ENCODE measurements at regions not wholly inside any gene's neighbourhood (a gene's known extent, or its start where the extent isn't known, plus 50 kb on each side); places are given as distances from the start of the nearest gene placed in this dataset.

DNA sequence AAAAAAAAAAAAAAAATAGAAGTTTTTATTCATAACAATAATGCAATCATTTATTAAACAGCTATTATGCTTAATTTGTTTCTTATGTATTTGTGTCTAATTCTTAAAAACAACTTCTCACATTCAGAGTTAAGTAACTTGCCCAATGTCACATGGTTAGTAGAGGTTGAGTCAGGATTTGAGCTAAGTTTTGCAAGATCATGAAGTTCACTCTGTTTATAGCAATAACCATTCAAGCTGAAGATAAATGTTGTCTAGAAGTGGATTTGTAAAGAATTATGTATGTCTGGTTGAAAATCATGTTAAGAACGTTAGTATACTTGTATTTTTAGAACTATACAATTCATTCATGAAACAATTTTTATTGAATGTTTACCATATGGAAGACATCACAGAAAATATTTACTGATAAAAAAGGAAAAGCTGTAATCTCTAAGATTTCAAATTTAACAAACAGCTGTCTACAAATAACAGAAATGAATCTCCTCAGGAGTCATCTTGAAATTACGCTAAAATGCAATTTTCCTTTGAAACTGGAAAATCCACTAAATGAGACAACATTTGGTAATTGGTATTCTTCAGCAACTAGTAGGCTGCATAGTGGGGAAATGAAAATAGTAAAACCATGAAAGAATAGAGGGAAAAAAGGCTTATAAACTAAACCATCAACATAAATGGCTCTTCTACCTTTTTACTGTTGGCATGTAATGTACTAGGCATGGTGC lies 70.5 kb upstream of the AHR start:
- Histone ChIP-seq H3K9me3 (replicated peaks; ENCODE audit: control insufficient read depth, low read depth, low read length) (no peaks in the 10 kb centered on the region), H3K4me1 (ENCODE audit: control insufficient read depth, insufficient read depth, low read length) (no peaks in the 10 kb centered on the region), H3K4me3 (ENCODE audit: low read length) (no peak overlapping the region), H3K27me3 (ENCODE audit: control insufficient read depth, insufficient read depth, low read length) (no peaks in the 10 kb centered on the region), H3K27ac (ENCODE audit: low read length) (no peak overlapping the region), H3K36me3 (ENCODE audit: control insufficient read depth, insufficient read depth, low read length) (no peaks in the 10 kb centered on the region)
- DNase-seq, result no peak
- WGBS (ENCODE audit: insufficient coverage), result no CpG with 5 or more reads among the region's 2 CpGs

- no CpG with 5 or more reads among the region's 2 CpGs for WGBS (ENCODE audit: insufficient coverage)
- H3K4me1 ChIP-seq (ENCODE audit: control insufficient read depth, insufficient read depth, low read length), result no peaks in the 10 kb centered on the region
- no peaks in the 10 kb centered on the region for H3K36me3 ChIP-seq (ENCODE audit: control insufficient read depth, insufficient read depth, low read length)
- H3K4me3 ChIP-seq (ENCODE audit: low read length), result no peak overlapping the region
- no peak overlapping the region for H3K27ac ChIP-seq (ENCODE audit: low read length)
- no peaks in the 10 kb centered on the region for H3K27me3 ChIP-seq (ENCODE audit: control insufficient read depth, insufficient read depth, low read length)
- no peaks in the 10 kb centered on the region for H3K9me3 ChIP-seq (replicated peaks; ENCODE audit: control insufficient read depth, low read depth, low read length)
- DNase-seq, result no peak
Observed at GRCh38 chr7:17229228-17229627, 69.2 kb upstream of the AHR start.

DNA sequence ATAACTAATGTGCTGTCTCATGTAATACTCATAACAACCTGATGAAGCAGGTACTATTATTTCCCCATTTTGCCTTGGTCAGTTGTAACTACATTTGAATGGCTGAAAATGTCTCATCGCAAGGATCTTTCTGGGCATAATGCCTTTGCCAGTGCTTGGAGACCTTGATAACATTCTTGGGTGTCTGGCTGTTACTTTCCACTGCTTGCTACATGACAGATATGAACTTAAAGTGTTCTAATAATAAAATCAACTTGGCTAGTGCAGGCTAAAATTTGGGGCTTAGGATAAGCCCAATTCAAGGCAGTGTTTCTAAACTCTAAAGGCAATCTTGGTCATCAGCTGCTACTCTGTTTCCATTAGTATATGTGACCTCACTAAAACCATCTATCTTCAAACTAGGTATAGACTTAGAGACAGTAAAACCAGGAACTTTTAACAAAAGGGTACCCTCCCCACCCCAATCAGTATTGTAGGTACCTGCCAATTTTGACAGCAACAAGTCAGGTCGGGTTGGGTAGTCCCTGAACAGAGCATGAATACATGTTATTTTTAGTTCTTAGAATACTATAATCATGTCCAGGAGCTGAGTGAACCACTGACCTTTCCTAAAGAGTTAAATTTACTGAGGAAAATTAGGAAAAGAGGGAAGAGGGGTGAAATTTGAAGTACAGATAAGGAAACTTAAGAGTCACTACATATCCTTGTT lies 68.2 kb upstream of the AHR start:
- Histone ChIP-seq H3K27me3 (ENCODE audit: control insufficient read depth, insufficient read depth, low read length) (no peaks in the 10 kb centered on the region), H3K4me1 (ENCODE audit: control insufficient read depth, insufficient read depth, low read length) (no peaks in the 10 kb centered on the region), H3K27ac (ENCODE audit: low read length) (no peak overlapping the region), H3K9me3 (replicated peaks; ENCODE audit: control insufficient read depth, low read depth, low read length) (no peaks in the 10 kb centered on the region), H3K4me3 (ENCODE audit: low read length) (no peak overlapping the region), H3K36me3 (ENCODE audit: control insufficient read depth, insufficient read depth, low read length) (no peaks in the 10 kb centered on the region)
- 100% methylated on average over 1 of the region's 2 CpGs for WGBS (ENCODE audit: insufficient coverage)
- DNase-seq, result no peak

- Histone ChIP-seq H3K27ac (ENCODE audit: low read length) (no peak overlapping the region), H3K4me3 (ENCODE audit: low read length) (no peak overlapping the region), H3K27me3 (ENCODE audit: control insufficient read depth, insufficient read depth, low read length) (no peaks in the 10 kb centered on the region), H3K36me3 (ENCODE audit: control insufficient read depth, insufficient read depth, low read length) (no peaks in the 10 kb centered on the region), H3K4me1 (ENCODE audit: control insufficient read depth, insufficient read depth, low read length) (no peaks in the 10 kb centered on the region), H3K9me3 (replicated peaks; ENCODE audit: control insufficient read depth, low read depth, low read length) (no peaks in the 10 kb centered on the region)
- 40% methylated on average over 1 of the region's 2 CpGs for WGBS (ENCODE audit: insufficient coverage)
- DNase-seq, result no peak
Observed at GRCh38 chr7:17233603-17234002, 64.8 kb upstream of the AHR start.

DNA sequence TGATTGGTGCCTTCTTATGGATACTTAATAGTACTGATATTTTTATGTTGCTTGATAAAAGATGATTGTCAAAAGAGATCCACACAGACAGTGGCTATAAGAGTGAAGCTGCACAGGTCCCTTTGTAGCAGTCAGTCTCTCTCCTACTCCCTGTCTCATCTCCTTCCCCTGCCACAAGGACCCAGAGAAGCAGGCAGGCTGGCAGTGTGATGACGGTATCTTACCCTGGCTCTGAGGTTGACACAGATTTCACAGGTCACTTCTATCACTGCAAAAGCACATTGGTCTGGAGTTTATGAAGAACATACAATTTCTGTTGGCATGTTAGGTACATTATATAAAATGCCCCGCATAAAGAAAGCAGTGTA lies 64.4 kb upstream of the AHR start:
- WGBS (ENCODE audit: insufficient coverage), result no CpG with 5 or more reads among the region's 2 CpGs
- Histone ChIP-seq H3K27me3 (ENCODE audit: control insufficient read depth, insufficient read depth, low read length) (no peaks in the 10 kb centered on the region), H3K4me3 (ENCODE audit: low read length) (no peak overlapping the region), H3K9me3 (replicated peaks; ENCODE audit: control insufficient read depth, low read depth, low read length) (no peaks in the 10 kb centered on the region), H3K36me3 (ENCODE audit: control insufficient read depth, insufficient read depth, low read length) (no peaks in the 10 kb centered on the region), H3K27ac (ENCODE audit: low read length) (peak overlapping the region; percentile 33), H3K4me1 (ENCODE audit: control insufficient read depth, insufficient read depth, low read length) (no peaks in the 10 kb centered on the region)
- no peak for DNase-seq

DNA sequence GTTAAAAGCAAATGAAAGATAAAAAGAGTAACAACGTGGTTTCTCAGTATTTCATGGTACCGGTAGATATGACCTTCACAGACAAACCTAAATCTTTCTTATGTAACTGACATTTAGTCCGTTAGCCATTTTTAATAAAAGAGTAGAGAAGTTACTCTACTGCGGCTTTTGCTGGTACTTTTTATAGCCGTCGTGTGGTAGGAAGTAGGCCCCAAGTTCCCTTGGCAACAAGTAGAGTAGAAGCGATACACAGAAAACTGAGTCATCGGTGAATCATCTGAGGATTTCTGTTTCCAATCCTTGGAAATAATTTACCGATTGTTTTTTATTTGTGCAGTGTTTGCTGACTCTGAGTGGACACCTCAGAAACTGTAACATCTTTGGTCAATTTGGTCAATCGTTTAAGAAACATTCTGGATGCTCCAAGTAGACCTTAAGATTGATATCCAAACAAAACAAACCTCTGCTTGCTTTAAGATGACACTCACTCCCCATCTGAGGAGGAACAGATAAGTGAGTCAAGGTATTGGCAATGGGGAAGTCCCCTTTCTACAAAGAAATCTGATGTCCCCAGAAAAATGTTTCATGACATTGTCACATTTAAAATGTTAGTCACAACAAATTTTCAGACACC lies 63.9 kb upstream of the AHR start:
- no peaks in the 10 kb centered on the region for H3K27me3 ChIP-seq (ENCODE audit: control insufficient read depth, insufficient read depth, low read length)
- H3K4me3 ChIP-seq (ENCODE audit: low read length), result no peak overlapping the region
- H3K36me3 ChIP-seq (ENCODE audit: control insufficient read depth, insufficient read depth, low read length), result no peaks in the 10 kb centered on the region
- H3K9me3 ChIP-seq (replicated peaks; ENCODE audit: control insufficient read depth, low read depth, low read length), result no peaks in the 10 kb centered on the region
- peak; percentile 74 for DNase-seq
- peak overlapping the region; percentile 33 for H3K27ac ChIP-seq (ENCODE audit: low read length)
- H3K4me1 ChIP-seq (ENCODE audit: control insufficient read depth, insufficient read depth, low read length), result no peaks in the 10 kb centered on the region
- 55% methylated on average over 5 of the region's 10 CpGs for WGBS (ENCODE audit: insufficient coverage)

DNA sequence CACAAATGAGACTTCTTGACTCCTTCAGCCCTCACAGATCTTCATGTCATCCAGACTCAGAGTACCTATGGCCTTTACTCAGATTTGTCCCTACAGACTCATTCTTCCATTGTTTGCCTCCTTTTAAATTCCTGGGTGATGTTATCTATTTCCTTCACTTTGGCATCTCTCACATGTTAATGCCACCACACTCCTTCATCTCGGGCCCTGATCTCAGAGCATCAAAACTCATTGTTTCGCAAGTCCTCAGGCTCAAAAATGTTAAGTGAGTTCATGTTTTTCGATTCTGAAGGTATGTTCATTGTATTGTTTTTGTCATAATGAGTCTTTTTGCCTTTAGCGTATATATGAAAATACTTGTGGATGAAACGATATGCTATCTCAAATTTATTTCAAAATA lies 62.3 kb upstream of the AHR start:
- H3K27ac ChIP-seq (ENCODE audit: low read length), result no peak overlapping the region
- H3K4me1 ChIP-seq (ENCODE audit: control insufficient read depth, insufficient read depth, low read length), result no peaks in the 10 kb centered on the region
- no peaks in the 10 kb centered on the region for H3K27me3 ChIP-seq (ENCODE audit: control insufficient read depth, insufficient read depth, low read length)
- H3K36me3 ChIP-seq (ENCODE audit: control insufficient read depth, insufficient read depth, low read length), result no peaks in the 10 kb centered on the region
- H3K9me3 ChIP-seq (replicated peaks; ENCODE audit: control insufficient read depth, low read depth, low read length), result no peaks in the 10 kb centered on the region
- no peak overlapping the region for H3K4me3 ChIP-seq (ENCODE audit: low read length)
- WGBS (ENCODE audit: insufficient coverage), result no CpG with 5 or more reads among the region's 5 CpGs
- no peak for DNase-seq

DNA sequence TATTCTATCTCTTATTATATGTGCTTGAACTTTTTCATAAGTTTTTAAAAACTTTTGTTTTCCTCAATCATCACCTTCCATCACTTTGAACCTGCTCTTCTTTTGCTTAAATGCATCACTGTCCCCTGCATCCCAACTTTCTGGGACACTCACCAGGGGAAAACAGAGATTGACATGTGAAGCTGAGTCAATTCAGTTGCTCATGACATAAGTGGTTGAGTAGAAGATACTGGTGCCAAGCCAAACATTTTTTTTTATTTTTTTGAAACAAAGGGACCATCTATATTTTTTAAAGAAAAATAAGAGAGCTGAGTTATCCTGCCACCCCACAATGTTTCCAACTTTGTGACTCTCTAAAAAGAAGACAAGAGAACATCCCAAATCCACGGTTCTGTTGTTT lies 61.8 kb upstream of the AHR start:
- DNase-seq, result no peak
- Histone ChIP-seq H3K4me1 (ENCODE audit: control insufficient read depth, insufficient read depth, low read length) (no peaks in the 10 kb centered on the region), H3K27me3 (ENCODE audit: control insufficient read depth, insufficient read depth, low read length) (no peaks in the 10 kb centered on the region), H3K9me3 (replicated peaks; ENCODE audit: control insufficient read depth, low read depth, low read length) (no peaks in the 10 kb centered on the region), H3K27ac (ENCODE audit: low read length) (no peak overlapping the region), H3K4me3 (ENCODE audit: low read length) (no peak overlapping the region), H3K36me3 (ENCODE audit: control insufficient read depth, insufficient read depth, low read length) (no peaks in the 10 kb centered on the region)
- WGBS (ENCODE audit: insufficient coverage), result no CpG with 5 or more reads among the region's 1 CpG

DNA sequence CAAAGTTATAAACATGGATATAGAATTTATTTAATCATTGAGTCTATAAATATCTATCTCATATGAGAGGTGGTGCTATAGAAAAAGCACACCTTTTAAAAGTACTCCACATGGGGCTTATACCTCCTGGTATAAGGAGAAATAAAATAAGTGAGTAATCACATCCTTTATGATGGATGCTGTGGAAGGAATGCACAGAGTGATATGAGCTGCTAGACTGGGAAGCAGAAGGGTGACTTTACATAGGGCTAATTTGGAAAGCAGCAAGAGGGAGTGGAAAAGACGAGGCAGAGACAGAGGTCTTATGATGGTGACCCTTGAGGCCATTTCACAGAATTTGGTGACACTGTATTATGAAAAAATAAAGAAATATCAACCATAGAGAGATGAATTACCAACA lies 59.4 kb upstream of the AHR start:
- Histone ChIP-seq H3K9me3 (replicated peaks; ENCODE audit: control insufficient read depth, low read depth, low read length) (no peaks in the 10 kb centered on the region), H3K36me3 (ENCODE audit: control insufficient read depth, insufficient read depth, low read length) (no peaks in the 10 kb centered on the region), H3K27me3 (ENCODE audit: control insufficient read depth, insufficient read depth, low read length) (no peaks in the 10 kb centered on the region), H3K4me1 (ENCODE audit: control insufficient read depth, insufficient read depth, low read length) (no peaks in the 10 kb centered on the region), H3K27ac (ENCODE audit: low read length) (no peak overlapping the region), H3K4me3 (ENCODE audit: low read length) (no peak overlapping the region)
- WGBS (ENCODE audit: insufficient coverage), result no CpG with 5 or more reads among the region's 1 CpG
- DNase-seq, result no peak

DNA sequence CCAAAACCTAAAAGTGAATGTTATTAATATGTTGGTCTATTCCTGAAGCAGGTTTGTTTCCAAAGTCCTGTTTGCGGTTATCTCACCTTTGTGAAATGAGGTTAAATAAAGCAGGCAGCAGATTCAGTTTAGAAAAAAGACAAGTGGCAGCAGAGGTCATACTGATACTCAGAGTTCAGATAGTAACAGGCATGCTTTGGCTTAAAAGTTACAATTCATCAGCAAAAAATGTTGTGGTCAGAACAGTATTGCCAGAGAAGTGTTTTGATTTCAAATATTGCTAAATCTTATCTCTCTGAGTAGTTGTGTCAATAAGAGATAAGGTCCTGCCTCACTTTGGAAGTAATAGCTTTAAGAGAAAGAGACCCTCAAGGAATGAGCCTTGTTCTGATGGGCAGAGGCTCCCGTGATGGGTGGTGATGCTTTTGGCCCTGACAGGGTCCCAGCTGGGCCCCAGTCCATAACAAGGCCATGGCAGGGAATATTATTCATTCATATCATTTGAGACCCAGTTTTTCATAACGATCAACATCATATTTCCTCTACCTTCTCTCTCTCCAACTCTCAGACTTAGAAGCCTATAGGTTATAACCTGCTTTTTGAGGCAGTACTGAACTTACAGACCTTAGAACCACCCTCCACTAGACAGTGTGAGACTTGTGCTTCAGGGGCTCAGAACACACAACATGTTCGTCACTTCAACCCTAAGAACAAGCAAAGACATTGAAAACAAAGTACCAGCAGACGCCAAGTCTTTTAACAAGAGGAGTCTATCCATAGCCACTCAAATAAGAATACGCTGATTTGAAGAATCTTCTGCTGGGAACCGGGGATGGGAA lies 58.5 kb upstream of the AHR start:
- Histone ChIP-seq H3K4me3 (ENCODE audit: low read length) (no peak overlapping the region), H3K27ac (ENCODE audit: low read length) (no peak overlapping the region)
- 91% methylated on average over 1 of the region's 7 CpGs for WGBS (ENCODE audit: insufficient coverage)

More for the DNA sequence above, 58.5 kb upstream of the AHR start:
- Histone ChIP-seq H3K4me1 (ENCODE audit: control insufficient read depth, insufficient read depth, low read length) (no peaks in the 10 kb centered on the region), H3K9me3 (replicated peaks; ENCODE audit: control insufficient read depth, low read depth, low read length) (no peaks in the 10 kb centered on the region), H3K27me3 (ENCODE audit: control insufficient read depth, insufficient read depth, low read length) (no peaks in the 10 kb centered on the region), H3K36me3 (ENCODE audit: control insufficient read depth, insufficient read depth, low read length) (no peaks in the 10 kb centered on the region)
- DNase-seq, result no peak
